ENCODE measurements at regions not wholly inside any gene's neighbourhood (a gene's known extent, or its start where the extent isn't known, plus 50 kb on each side); places are given as distances from the start of the nearest gene placed in this dataset.
"Not testable (repeated sequence)": the region's sequence is repeated elsewhere in the genome, so short reads cannot be mapped to it uniquely, and the experiment has no call there.

DNA sequence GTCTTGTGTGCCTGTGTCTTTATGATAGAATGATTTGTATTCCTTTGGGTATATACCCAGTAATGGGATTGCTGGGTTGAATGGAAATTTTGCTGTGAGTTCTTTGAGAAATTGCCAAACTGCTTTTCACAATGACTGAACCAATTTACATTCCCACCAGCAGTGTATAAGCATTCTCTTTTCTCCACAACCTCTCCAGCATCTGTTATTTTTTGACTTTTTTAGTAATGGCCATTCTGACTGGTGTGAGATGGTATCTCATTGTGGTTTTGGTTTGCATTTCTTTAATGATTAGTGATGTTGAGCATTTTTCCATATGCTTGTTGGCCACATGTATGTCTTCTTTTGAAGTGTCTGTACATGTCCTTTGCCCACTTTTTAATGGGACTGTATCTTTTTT lies 238.3 kb upstream of the ZEB2 start:
- not testable (repeated sequence) for TF ChIP-seq SP1 (IDR thresholded peaks at IDR 0.05; ENCODE audit: low read depth); EZH2phosphoT487 (IDR thresholded peaks at IDR 0.05; ENCODE audit: borderline replicate concordance)
- TF ChIP-seq, protein P1, sequence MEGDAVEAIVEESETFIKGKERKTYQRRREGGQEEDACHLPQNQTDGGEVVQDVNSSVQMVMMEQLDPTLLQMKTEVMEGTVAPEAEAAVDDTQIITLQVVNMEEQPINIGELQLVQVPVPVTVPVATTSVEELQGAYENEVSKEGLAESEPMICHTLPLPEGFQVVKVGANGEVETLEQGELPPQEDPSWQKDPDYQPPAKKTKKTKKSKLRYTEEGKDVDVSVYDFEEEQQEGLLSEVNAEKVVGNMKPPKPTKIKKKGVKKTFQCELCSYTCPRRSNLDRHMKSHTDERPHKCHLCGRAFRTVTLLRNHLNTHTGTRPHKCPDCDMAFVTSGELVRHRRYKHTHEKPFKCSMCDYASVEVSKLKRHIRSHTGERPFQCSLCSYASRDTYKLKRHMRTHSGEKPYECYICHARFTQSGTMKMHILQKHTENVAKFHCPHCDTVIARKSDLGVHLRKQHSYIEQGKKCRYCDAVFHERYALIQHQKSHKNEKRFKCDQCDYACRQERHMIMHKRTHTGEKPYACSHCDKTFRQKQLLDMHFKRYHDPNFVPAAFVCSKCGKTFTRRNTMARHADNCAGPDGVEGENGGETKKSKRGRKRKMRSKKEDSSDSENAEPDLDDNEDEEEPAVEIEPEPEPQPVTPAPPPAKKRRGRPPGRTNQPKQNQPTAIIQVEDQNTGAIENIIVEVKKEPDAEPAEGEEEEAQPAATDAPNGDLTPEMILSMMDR (IDR thresholded peaks at IDR 0.05 in 2 of 3, conservative IDR thresholded peaks at IDR 0.05 in 1 of 3; ENCODE audit: borderline replicate concordance in 1 of 3, insufficient read depth in 1 of 3, low read depth in 2 of 3, low read length in 2 of 3), result not testable (repeated sequence)
